HG02571 (cell line): ENCODE measurements at regions not wholly inside any gene's neighbourhood (a gene's known extent, or its start where the extent isn't known, plus 50 kb on each side); places are given as distances from the start of the nearest gene placed in this dataset.
"Not testable (repeated sequence)": the region's sequence is repeated elsewhere in the genome, so short reads cannot be mapped to it uniquely, and the experiment has no call there.

Source experiments
- ATAC-seq: cut with Tn5 transposase; IDR thresholded peaks from one replicate; pipeline ENCODE4 v1.9.1; 2021; ENCODE audit warnings: mild to moderate bottlenecking, moderate library complexity; ENCODE audit not compliant: unreplicated experiment

- not testable (repeated sequence) for ATAC-seq
Measured at GRCh38 chr6:43925636-43926139, 155.7 kb downstream of the VEGFA start.

GRCh38 chr6:43924222-43924702 is 154.3 kb downstream of the VEGFA start:
- ATAC-seq: no peak

GRCh38 chr6:43923376-43924221 is 153.6 kb downstream of the VEGFA start:
- ATAC-seq: no peak

- ATAC-seq: no peak
Measured at GRCh38 chr6:43922426-43923375, 152.7 kb downstream of the VEGFA start.

- ATAC-seq: no peak
Measured at GRCh38 chr6:43921548-43922425, 151.8 kb downstream of the VEGFA start.

- no peak for ATAC-seq
Measured at GRCh38 chr6:43921039-43921438, 151.0 kb downstream of the VEGFA start.

- no peak for ATAC-seq
Measured at GRCh38 chr6:43919774-43920173, 149.8 kb downstream of the VEGFA start.

- no peak for ATAC-seq
Measured at GRCh38 chr6:43917878-43918382, 147.9 kb downstream of the VEGFA start.

GRCh38 chr6:43916924-43917877 is 147.2 kb downstream of the VEGFA start:
- ATAC-seq: no peak

- ATAC-seq: no peak
Measured at GRCh38 chr6:43915986-43916923, 146.2 kb downstream of the VEGFA start.

GRCh38 chr6:43915208-43915869 is 145.3 kb downstream of the VEGFA start:
- ATAC-seq: no peak

GRCh38 chr6:43914272-43915147 is 144.5 kb downstream of the VEGFA start:
- ATAC-seq: no peak

- ATAC-seq: no peak
Measured at GRCh38 chr6:43913375-43914271, 143.6 kb downstream of the VEGFA start.

GRCh38 chr6:43912598-43913371 is 142.8 kb downstream of the VEGFA start:
- no peak for ATAC-seq

- no peak for ATAC-seq
Measured at GRCh38 chr6:43912116-43912577, 142.1 kb downstream of the VEGFA start.
